PC-3 (cell line): ENCODE measurements at regions not wholly inside any gene's neighbourhood (a gene's known extent, or its start where the extent isn't known, plus 50 kb on each side); places are given as distances from the start of the nearest gene placed in this dataset.

ENCODE experiments used
- CTCF ChIP-seq: fragments of 300-600 bp; sonication (generic); conservative IDR thresholded peaks from 2 replicates; pipeline ENCODE4 v1.5.1; 2017; ENCODE audit warnings: antibody characterized with exemption, low read depth, mild to moderate bottlenecking, low read length
- EZH2 ChIP-seq: fragments of 300-600 bp; sonication (generic); IDR thresholded peaks from one replicate; pipeline ENCODE4 v1.6.1; 2017; ENCODE audit warnings: antibody characterized with exemption, mild to moderate bottlenecking, low read length; ENCODE audit not compliant: unreplicated experiment

- no peak for TF ChIP-seq EZH2
- no peak for TF ChIP-seq CTCF
These were observed 209.2 kb upstream of the ESRRG start for GRCh38 chr1:216932424-216932823.
